ENCODE measurements at regions not wholly inside any gene's neighbourhood (a gene's known extent, or its start where the extent isn't known, plus 50 kb on each side); places are given as distances from the start of the nearest gene placed in this dataset.

GRCh38 chr5:38789134-38789533 is 56.7 kb upstream of the OSMR start:
- no peak for TF ChIP-seq POLR2A (IDR thresholded peaks at IDR 0.05)
- TF ChIP-seq, protein P1, sequence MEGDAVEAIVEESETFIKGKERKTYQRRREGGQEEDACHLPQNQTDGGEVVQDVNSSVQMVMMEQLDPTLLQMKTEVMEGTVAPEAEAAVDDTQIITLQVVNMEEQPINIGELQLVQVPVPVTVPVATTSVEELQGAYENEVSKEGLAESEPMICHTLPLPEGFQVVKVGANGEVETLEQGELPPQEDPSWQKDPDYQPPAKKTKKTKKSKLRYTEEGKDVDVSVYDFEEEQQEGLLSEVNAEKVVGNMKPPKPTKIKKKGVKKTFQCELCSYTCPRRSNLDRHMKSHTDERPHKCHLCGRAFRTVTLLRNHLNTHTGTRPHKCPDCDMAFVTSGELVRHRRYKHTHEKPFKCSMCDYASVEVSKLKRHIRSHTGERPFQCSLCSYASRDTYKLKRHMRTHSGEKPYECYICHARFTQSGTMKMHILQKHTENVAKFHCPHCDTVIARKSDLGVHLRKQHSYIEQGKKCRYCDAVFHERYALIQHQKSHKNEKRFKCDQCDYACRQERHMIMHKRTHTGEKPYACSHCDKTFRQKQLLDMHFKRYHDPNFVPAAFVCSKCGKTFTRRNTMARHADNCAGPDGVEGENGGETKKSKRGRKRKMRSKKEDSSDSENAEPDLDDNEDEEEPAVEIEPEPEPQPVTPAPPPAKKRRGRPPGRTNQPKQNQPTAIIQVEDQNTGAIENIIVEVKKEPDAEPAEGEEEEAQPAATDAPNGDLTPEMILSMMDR (IDR thresholded peaks at IDR 0.05 in 4 of 5, conservative IDR thresholded peaks at IDR 0.05 in 1 of 5) = no peak
